IPS-20b (cell line): ENCODE measurements at regions not wholly inside any gene's neighbourhood (a gene's known extent, or its start where the extent isn't known, plus 50 kb on each side); places are given as distances from the start of the nearest gene placed in this dataset.

Experiments
- H3K27ac ChIP-seq: one replicate; pipeline ENCODE4 v1.5.1; 2013; ENCODE audit warnings: low read length
- H3K27me3 ChIP-seq: 2 replicates; pipeline ENCODE4 v1.6.1; 2013; ENCODE audit warnings: mild to moderate bottlenecking, low read length, inconsistent platforms; ENCODE audit not compliant: insufficient read depth
- H3K36me3 ChIP-seq: 2 replicates; pipeline ENCODE4 v1.6.1; 2013; ENCODE audit warnings: low read depth, mild to moderate bottlenecking, inconsistent platforms, low read length, moderate library complexity; ENCODE audit not compliant: insufficient read depth
- H3K4me1 ChIP-seq: 2 replicates; pipeline ENCODE4 v1.6.1; 2013; ENCODE audit warnings: mild to moderate bottlenecking, control low read depth, inconsistent platforms, low read length, moderate library complexity; ENCODE audit not compliant: insufficient read depth
- H3K4me3 ChIP-seq: 2 replicates; pipeline ENCODE4 v1.5.1; 2013; ENCODE audit warnings: mild to moderate bottlenecking, low read length, inconsistent platforms
- H3K9ac ChIP-seq: 2 replicates; pipeline ENCODE4 v1.6.1; 2013; ENCODE audit warnings: low read depth, mild to moderate bottlenecking, inconsistent platforms, low read length, moderate library complexity
- H3K9me3 ChIP-seq: 2 replicates; pipeline ENCODE4 v1.6.1; 2013; ENCODE audit warnings: mild to moderate bottlenecking, low read depth, low read length, inconsistent platforms; ENCODE audit not compliant: insufficient read depth

DNA sequence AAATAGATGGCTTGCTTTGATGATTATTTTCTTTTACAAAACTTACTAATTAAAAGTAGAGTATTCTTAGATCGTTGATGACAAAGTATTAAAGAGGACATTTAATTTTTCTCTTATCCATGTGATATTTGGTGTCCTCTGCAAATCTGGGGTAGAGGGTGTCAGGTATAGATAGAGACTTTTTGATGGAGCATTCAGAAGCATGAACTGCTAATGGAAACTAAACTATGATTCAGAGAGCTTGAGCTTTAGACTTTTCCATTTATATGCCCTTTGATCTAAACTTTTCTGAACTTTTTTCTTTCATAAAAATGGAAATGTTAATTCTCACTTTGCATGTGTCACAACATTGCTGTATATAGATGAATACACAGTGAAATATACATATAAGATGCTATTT, 619.7 kb downstream of the PLCL1 start:
- Histone ChIP-seq H3K9me3 (no peaks in the 10 kb centered on the region), H3K4me1 (no peaks in the 10 kb centered on the region), H3K9ac (no peak overlapping the region), H3K27ac (no peak overlapping the region), H3K36me3 (no peaks in the 10 kb centered on the region), H3K27me3 (no peaks in the 10 kb centered on the region), H3K4me3 (no peak overlapping the region)

DNA sequence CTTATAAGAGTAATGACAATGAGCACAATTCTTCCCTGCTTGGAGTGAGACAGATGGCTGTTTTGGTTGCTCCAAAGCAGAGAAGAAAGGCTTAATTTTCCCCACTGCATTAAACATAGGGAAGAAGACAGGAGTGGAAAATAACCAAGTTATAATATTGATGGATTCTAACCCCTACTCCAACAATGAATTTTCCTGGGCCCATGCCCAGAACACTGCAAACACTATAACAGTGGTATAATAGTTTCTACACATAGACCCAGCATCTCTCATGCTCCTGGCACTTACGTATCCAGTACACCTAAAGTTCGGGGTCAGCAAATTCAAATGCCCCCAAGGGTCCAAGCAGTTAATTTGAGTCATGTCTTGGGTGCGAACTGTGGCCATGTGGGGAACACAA, 613.4 kb downstream of the PLCL1 start:
- Histone ChIP-seq H3K9me3 (no peaks in the 10 kb centered on the region), H3K4me1 (no peaks in the 10 kb centered on the region), H3K9ac (no peak overlapping the region), H3K27me3 (no peaks in the 10 kb centered on the region), H3K4me3 (no peak overlapping the region), H3K36me3 (no peaks in the 10 kb centered on the region), H3K27ac (no peak overlapping the region)

DNA sequence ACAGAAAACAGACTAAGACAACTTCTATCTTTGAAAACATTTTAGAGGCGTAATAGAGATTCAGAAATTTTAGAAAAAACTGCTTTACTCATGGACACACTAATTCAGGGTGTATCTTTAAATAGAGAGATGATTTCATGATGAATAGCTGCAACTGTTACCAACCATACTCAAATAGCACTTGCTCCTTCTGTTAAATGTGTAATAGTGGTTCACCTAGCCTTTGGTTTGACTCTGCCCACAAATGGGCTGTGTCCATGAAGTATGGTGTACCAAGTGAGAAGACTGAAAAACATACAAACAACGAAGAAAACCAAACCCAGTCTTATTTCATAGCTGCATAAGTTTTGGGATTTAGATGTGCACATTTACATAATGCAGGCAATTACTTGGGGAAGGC, 610.6 kb downstream of the PLCL1 start:
- H3K27me3 ChIP-seq: no peaks in the 10 kb centered on the region
- no peak overlapping the region for H3K27ac ChIP-seq
- H3K4me3 ChIP-seq: no peak overlapping the region
- no peaks in the 10 kb centered on the region for H3K9me3 ChIP-seq
- no peaks in the 10 kb centered on the region for H3K36me3 ChIP-seq
- H3K9ac ChIP-seq: no peak overlapping the region
- no peaks in the 10 kb centered on the region for H3K4me1 ChIP-seq

DNA sequence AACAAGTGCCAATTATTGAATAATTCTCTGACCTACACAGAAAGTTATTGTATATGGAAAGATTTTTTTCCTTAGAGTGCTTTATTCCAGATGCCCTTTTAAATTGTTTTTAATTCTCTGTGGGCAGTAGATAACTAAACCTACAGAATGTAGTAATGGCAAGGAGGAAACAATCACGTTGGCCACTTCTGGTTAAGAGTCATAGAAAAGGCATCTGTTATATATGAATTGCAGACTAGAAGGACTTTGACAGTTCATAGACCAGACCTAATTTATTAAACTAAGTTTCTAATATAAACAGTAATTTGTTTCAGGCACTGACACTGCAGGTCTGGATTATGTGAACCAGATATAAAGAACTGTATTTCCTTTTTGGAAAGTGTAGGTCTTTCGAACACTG, 607.5 kb downstream of the PLCL1 start:
- H3K27ac ChIP-seq: no peak overlapping the region
- H3K27me3 ChIP-seq: no peaks in the 10 kb centered on the region
- H3K4me1 ChIP-seq: no peaks in the 10 kb centered on the region
- H3K4me3 ChIP-seq: no peak overlapping the region
- no peaks in the 10 kb centered on the region for H3K9me3 ChIP-seq
- H3K36me3 ChIP-seq: no peaks in the 10 kb centered on the region
- H3K9ac ChIP-seq: no peak overlapping the region

DNA sequence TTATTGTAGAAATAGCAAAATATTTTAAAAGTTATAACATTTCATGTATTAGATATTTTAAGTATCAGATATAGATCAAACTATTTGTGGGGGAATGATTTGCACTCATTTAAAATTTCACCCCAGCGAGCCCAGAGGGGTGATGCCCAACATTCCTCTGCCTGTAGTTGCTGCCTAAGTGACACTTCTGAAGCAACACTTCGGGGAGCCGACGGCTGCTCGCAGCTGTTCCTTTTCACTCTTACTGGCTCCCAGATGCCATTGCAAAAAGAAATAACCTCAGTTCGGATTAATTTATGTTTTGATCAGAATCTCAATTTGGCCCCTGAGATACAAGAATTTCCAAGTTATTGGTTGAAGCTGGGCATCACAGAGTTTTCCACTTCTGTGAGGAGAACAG, 603.8 kb downstream of the PLCL1 start:
- Histone ChIP-seq H3K9ac (no peak overlapping the region), H3K9me3 (no peaks in the 10 kb centered on the region), H3K36me3 (no peaks in the 10 kb centered on the region), H3K4me1 (no peaks in the 10 kb centered on the region), H3K27me3 (no peaks in the 10 kb centered on the region), H3K27ac (no peak overlapping the region), H3K4me3 (no peak overlapping the region)

DNA sequence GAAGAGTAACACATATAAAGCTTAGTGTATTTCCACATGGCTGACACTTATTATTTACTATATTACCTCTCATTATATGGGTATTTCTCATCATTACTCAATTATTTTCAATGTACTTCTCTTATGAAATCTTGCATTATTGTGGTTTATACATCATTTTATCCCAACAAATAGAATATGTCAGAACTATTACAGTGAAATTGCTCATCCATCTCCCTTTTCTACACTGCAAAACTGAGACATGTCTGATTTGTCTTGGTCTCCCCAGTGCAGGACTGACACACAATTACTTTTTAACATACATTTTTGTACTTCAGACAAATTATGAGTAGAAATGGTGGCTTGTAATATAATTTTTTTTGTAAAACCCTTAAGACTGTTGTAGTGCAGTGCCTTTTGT, 600.9 kb downstream of the PLCL1 start:
- Histone ChIP-seq H3K27ac (no peak overlapping the region), H3K9ac (no peak overlapping the region), H3K4me3 (no peak overlapping the region), H3K9me3 (no peaks in the 10 kb centered on the region), H3K4me1 (no peaks in the 10 kb centered on the region), H3K36me3 (no peaks in the 10 kb centered on the region), H3K27me3 (no peaks in the 10 kb centered on the region)

DNA sequence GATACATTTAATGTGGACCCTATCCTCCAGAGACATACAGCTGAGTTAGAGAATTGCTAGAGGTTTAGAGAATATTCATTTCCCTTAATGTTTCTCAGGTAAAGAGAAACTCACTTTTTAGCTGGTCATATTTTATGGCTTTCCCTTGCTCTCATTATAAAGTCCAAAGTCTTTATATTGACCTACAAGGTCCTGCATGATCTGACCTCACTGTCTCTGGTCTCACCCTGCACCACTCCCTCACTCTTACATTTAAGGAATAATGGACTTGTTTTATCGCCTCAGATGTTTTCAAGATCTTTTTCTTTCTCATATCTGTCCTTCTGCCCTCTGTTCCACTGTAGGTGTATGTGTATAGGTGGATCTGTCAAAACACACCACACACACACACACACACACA, 597.3 kb downstream of the PLCL1 start:
- Histone ChIP-seq H3K9me3 (no peaks in the 10 kb centered on the region), H3K9ac (no peak overlapping the region), H3K4me3 (no peak overlapping the region), H3K36me3 (no peaks in the 10 kb centered on the region), H3K27ac (no peak overlapping the region), H3K27me3 (no peaks in the 10 kb centered on the region), H3K4me1 (no peaks in the 10 kb centered on the region)

DNA sequence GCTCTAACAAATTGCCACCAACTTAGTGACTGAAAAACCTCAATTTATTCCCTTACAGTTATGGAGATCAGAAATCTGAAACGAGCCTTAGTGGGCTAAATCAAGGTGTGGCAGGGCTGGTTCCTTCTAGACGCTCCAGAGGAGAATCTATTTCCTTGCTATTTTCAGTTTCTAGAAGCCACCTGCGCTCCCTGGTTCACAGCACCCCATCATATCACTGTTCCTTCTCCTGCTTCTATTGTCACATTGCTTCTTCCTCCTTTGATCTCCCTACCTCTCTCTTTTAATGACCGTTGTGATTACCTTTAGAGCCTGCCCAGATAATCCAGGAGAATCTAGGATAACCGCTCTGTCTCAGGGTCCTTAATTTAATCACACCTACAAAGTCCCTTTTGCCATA, 596.6 kb downstream of the PLCL1 start:
- Histone ChIP-seq H3K27me3 (no peaks in the 10 kb centered on the region), H3K27ac (no peak overlapping the region), H3K9me3 (no peaks in the 10 kb centered on the region), H3K4me3 (no peak overlapping the region), H3K9ac (no peak overlapping the region), H3K4me1 (no peaks in the 10 kb centered on the region), H3K36me3 (no peaks in the 10 kb centered on the region)

DNA sequence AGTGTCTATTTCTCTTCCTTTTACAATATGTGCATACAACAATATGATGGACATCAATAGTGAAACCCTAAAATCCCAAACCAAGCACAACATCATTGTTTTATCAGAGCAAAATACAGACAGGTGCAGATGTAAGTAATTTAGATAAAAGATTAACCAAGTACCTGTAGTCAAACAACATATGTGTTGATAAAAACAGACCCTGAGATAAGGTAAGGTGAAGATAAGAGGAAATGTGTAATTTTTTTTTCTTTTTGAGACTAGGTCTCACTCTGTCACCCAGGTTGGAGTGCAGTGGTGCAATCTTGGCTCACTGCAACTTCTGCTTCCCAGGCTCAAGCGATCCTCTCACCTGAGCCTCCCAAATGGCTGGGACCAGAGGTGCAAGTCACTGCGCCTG, 589.8 kb downstream of the PLCL1 start:
- Histone ChIP-seq H3K9me3 (no peaks in the 10 kb centered on the region), H3K4me3 (no peak overlapping the region), H3K27ac (no peak overlapping the region), H3K27me3 (no peaks in the 10 kb centered on the region), H3K4me1 (no peaks in the 10 kb centered on the region), H3K36me3 (no peaks in the 10 kb centered on the region), H3K9ac (no peak overlapping the region)

DNA sequence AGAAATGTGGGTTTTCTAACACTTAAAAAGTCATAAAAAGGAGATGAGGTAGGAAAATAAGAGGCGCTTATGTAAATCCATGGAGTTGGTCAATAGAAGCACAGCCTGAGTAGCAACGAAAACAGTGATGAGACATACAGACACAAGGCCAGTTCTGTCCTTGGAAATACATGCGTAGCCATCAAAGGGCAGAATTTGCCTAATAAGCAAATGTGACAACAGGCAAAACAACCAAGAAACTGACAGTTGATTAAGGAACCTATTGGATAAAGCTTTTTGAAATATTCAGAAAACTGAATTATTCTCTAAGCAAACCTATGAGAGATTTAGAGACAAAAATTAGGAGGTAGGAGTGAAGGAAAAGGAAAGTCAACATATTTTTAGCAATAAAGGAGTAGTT, 586.3 kb downstream of the PLCL1 start:
- Histone ChIP-seq H3K27ac (no peak overlapping the region), H3K9ac (no peak overlapping the region), H3K36me3 (no peaks in the 10 kb centered on the region), H3K4me1 (no peaks in the 10 kb centered on the region), H3K27me3 (no peaks in the 10 kb centered on the region), H3K9me3 (no peaks in the 10 kb centered on the region), H3K4me3 (no peak overlapping the region)

DNA sequence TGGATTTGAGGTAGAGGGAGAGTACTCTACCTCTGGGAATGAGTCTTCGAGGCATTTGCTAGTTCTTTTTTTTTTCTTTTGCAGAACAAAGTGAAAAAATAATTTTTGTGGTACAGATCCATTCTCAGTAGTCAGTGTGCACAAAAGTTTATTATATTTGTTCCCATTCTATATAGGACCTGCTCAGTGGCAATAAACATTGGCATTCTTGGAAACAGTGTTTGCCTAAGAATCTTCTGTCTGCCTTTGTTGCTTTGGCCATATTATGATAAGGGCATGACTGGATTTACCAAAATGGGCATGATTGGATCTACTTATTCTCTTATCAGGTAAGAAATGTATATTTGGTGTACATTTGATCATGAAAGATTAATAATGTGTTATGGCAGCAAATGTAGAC, 583.3 kb downstream of the PLCL1 start:
- H3K36me3 ChIP-seq: no peaks in the 10 kb centered on the region
- no peaks in the 10 kb centered on the region for H3K27me3 ChIP-seq
- H3K4me3 ChIP-seq: no peak overlapping the region
- no peak overlapping the region for H3K27ac ChIP-seq
- H3K9me3 ChIP-seq: no peaks in the 10 kb centered on the region
- H3K4me1 ChIP-seq: no peaks in the 10 kb centered on the region
- no peak overlapping the region for H3K9ac ChIP-seq

DNA sequence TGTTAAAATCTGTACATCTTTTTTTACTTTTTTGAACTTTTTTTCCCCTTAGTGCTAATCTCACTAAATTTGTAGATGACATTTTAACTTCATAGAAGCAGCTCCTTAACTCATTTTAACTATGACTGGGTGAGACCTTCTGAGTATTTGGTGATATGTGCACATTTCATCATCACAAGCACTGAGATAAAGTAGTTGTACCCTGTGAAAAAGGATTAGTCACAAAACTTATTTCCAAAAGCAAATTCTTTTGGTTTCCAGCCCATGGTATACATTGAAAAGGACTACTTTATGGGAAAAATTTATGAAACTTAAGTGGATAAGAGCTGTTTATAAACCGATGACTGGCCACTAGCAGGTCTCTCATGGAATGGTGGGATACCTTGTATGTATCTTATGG, 581.5 kb downstream of the PLCL1 start:
- no peak overlapping the region for H3K4me3 ChIP-seq

DNA sequence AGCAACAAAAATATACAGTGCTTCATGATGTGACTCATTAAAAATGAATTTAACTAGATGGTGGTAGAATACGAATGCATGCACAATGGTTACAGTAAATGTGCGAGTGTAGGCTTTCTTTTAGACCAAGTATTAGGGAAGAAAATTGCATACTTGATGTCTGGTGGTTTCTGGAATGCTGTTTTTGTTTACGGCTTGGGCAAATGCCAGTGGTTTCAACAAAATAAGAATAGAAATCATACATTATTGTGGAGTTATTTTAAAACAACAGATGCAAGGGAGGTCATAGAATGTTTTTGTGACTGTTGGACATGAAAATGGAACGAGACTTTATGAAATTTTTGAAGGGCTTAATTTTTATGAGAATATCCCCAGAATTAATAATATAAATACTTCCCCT, 580.9 kb downstream of the PLCL1 start:
- H3K9ac ChIP-seq: no peak overlapping the region
- no peaks in the 10 kb centered on the region for H3K9me3 ChIP-seq
- H3K36me3 ChIP-seq: no peaks in the 10 kb centered on the region
- H3K4me1 ChIP-seq: no peaks in the 10 kb centered on the region
- no peaks in the 10 kb centered on the region for H3K27me3 ChIP-seq
- H3K4me3 ChIP-seq: no peak overlapping the region
- no peak overlapping the region for H3K27ac ChIP-seq

More for the DNA sequence above, 581.5 kb downstream of the PLCL1 start:
- no peak overlapping the region for H3K9ac ChIP-seq
- H3K27ac ChIP-seq: no peak overlapping the region
- H3K4me1 ChIP-seq: no peaks in the 10 kb centered on the region
- no peaks in the 10 kb centered on the region for H3K27me3 ChIP-seq
- no peaks in the 10 kb centered on the region for H3K36me3 ChIP-seq
- H3K9me3 ChIP-seq: no peaks in the 10 kb centered on the region
